Activated T-cell treated with anti-CD3 and anti-CD28 coated beads, Interleukin-2, amount 50 U/mL, for 72 hours (primary cell): ENCODE measurements at regions not wholly inside any gene's neighbourhood (a gene's known extent, or its start where the extent isn't known, plus 50 kb on each side); places are given as distances from the start of the nearest gene placed in this dataset.

ENCODE experiments used
- ATAC-seq, 2 donors: fragments of 150-1000 bp; cut with Tn5 transposase; replicated peaks in 1 of 2; 2 replicates each; pipeline ENCODE4 v1.10.0; 2021; ENCODE audit warnings: moderate library complexity in 2 of 2, mild to moderate bottlenecking in 1 of 2
- DNase-seq, 2 donors: peaks; one replicate each; pipeline ENCODE4 v3.0.0; 2021 to 2022; ENCODE audit warnings: mixed read lengths in 1 of 2
- H3K27ac Mint-ChIP-seq: one replicate; pipeline ENCODE4 v1.8.0; 2022; ENCODE audit warnings: mild to moderate bottlenecking, moderate library complexity, mixed read lengths
- H3K27me3 Mint-ChIP-seq: one replicate; pipeline ENCODE4 v1.8.0; 2022; ENCODE audit warnings: low read depth, mixed read lengths
- H3K36me3 Mint-ChIP-seq, 2 donors: one replicate each; pipeline ENCODE4 v1.8.0; 2022; ENCODE audit warnings: mixed read lengths in 2 of 2, mild to moderate bottlenecking in 1 of 2; ENCODE audit not compliant: insufficient read depth in 2 of 2
- H3K4me1 Mint-ChIP-seq: one replicate; pipeline ENCODE4 v1.8.0; 2022; ENCODE audit warnings: low read depth, mixed read lengths
- H3K4me3 Mint-ChIP-seq, 2 donors: one replicate each; pipeline ENCODE4 v1.8.0; 2022; ENCODE audit warnings: mild to moderate bottlenecking in 2 of 2, mixed read lengths in 2 of 2, moderate library complexity in 2 of 2
- H3K9me3 Mint-ChIP-seq, 2 donors: one replicate each; pipeline ENCODE4 v1.8.0; 2022; ENCODE audit warnings: mixed read lengths in 2 of 2

DNA sequence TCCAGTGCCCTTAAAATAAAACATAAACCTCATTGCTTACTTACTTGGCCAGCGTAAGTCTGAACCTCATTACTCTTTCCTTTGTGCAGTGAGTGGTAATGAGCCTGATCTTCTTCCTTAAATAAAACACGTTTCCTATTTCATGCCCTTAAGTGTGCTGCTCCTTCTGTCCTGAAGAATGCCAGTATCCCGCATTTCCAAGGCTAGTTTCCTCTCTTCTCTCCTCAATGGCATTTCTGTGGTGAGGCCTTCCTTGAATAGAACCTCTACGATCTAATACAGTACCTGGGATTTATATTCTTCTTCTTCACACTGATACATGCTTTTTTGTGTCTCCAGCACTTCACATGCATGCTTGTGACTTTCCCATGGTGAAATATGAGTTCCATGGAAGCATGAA is 523.4 kb upstream of the CDH4 start:
- no peak for DNase-seq
- Mint-ChIP-seq H3K4me3 (no peak overlapping the region), H3K27me3 (no peaks in the 10 kb centered on the region), H3K27ac (no peak overlapping the region), H3K4me1 (no peaks in the 10 kb centered on the region), H3K36me3 (peaks cover 0 to 3% of the 10 kb centered on the region in 2 donors), H3K9me3 (peaks cover 6 to 10% of the 10 kb centered on the region in 2 donors)
- ATAC-seq, result no peak

DNA sequence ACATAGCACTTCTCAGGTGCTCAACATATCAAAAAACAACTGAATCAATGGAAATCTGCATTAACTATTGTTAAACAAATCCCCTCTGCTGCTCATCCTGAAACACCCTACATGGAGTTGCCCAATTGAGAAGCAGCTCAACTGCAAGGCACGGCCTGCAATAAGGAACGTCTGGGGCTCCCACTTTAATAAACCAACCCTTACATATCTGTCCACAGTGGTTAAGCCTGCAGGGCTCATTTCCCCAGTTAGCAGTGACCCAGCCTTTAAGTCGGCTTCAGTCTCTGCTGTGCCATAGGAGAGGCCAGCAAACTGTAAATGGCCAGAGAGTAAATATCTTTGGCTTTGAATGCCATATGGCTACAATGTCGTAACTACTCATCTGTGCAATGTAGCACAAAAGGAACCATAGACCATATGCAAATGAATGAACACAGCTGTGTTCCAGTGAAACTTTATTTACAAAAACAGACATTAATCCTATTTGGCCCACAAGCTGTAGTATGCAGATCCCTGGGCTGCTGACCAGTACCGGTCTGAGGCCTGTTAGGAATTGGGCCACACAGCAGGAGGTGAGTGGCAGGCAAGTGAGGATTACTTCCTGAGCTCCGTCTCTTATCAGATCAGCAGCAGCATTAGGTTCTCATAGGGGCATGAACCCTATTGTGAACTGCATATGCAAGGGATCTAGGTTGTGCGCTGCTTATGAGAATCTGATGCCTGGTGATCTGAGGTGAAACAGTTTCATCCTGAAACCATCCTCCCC is 522.7 kb upstream of the CDH4 start:
- Mint-ChIP-seq H3K4me1 (no peaks in the 10 kb centered on the region), H3K4me3 (no peak overlapping the region), H3K9me3 (peaks cover 6 to 10% of the 10 kb centered on the region in 2 donors), H3K27ac (no peak overlapping the region), H3K27me3 (no peaks in the 10 kb centered on the region), H3K36me3 (peaks cover 0 to 3% of the 10 kb centered on the region in 2 donors)
- ATAC-seq, result no peak
- DNase-seq, result no peak

DNA sequence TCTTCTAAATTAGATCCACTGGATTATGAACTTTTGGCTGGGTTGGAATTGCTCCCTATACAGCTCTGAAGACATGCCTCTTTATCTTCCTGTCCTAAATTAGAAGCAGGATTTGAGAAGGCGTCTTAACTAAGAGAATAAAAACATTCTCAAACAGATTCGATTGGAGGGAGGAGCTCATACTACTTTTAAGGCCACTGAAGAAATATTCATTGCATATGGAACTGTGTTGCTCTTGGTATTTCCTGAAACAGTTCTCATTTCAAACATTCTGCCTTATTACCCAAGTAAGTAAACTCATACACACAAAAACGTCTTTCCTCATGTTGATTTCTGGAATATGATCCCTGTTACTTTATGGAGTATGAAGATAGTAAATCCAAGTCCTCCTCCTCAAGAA is 519.7 kb upstream of the CDH4 start:
- no peak overlapping the region for H3K4me3 Mint-ChIP-seq
- DNase-seq (no peak), ATAC-seq (no peak)
- H3K27ac Mint-ChIP-seq, result no peak overlapping the region
- H3K4me1 Mint-ChIP-seq, result no peaks in the 10 kb centered on the region
- peaks cover 3 to 5% of the 10 kb centered on the region in 2 donors for H3K9me3 Mint-ChIP-seq
- no peaks in the 10 kb centered on the region for H3K27me3 Mint-ChIP-seq
- peaks cover 0 to 3% of the 10 kb centered on the region in 2 donors for H3K36me3 Mint-ChIP-seq

DNA sequence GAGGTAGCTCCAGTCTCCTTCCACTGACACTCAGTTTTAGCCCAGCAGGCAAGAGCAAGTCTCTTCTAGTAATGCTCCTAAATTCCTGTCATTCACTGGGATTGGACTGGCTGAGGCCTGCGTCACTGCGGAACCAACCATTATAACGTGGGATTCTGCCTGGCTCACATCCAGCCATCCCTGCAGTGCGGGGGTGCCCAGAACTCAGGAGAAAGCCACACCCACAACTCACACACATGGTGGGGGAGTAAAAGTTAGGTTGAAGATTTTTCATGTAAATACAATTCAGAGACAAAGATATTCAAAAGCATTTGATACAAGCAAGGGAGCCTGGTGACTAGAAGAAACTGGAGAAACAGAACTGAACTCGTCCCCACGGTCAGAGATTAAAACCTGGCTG is 504.0 kb upstream of the CDH4 start:
- Mint-ChIP-seq H3K27ac (no peak overlapping the region), H3K27me3 (peaks cover 6% of the 10 kb centered on the region), H3K4me1 (no peaks in the 10 kb centered on the region), H3K4me3 (no peak overlapping the region), H3K9me3 (no peaks in the 10 kb centered on the region), H3K36me3 (no peaks in the 10 kb centered on the region)
- DNase-seq (no peak), ATAC-seq (no peak)

DNA sequence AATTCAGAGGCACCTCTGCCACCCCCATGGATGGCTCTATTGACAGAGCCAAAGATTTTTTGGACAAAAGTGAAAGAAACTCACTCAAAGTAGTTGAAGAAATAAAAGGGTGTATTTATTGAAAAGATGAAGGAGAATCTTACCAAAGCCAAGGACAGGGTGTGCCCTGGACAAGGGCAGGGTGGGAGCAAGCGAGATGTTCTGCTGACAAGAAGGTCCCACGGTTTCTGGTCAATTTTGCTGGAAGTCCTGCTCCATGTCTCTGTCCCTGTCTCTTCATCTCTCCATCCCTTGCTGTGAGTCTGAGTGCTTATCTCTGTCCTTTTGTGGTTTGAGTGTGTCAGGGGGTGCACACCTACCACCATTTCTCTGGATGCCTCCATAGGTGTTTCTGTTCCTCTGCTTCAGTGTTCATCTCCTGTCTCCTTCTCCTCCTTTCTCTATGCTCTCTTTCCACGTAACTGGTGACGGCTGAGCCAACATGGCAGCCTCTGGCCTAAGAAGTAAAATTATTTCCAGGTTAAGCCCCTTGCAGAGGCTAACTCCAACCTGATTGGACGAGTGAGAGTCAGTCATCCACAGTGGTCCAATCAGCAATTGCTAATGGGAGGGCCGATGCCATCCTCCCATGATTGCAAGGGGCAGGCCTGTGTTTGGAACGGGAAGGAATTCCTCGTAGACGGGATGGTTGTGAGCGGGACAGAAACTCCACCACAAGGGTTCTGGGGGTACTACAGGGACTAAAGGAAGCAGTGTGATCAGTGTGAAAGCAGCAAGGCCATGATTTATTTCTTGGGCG is 502.1 kb upstream of the CDH4 start:
- no peak for DNase-seq
- H3K27me3 Mint-ChIP-seq, result peaks cover 6% of the 10 kb centered on the region
- no peak overlapping the region for H3K27ac Mint-ChIP-seq
- no peaks in the 10 kb centered on the region for H3K9me3 Mint-ChIP-seq
- H3K4me3 Mint-ChIP-seq, result no peak overlapping the region
- ATAC-seq, result no peak
- H3K36me3 Mint-ChIP-seq, result no peaks in the 10 kb centered on the region
- H3K4me1 Mint-ChIP-seq, result no peaks in the 10 kb centered on the region

DNA sequence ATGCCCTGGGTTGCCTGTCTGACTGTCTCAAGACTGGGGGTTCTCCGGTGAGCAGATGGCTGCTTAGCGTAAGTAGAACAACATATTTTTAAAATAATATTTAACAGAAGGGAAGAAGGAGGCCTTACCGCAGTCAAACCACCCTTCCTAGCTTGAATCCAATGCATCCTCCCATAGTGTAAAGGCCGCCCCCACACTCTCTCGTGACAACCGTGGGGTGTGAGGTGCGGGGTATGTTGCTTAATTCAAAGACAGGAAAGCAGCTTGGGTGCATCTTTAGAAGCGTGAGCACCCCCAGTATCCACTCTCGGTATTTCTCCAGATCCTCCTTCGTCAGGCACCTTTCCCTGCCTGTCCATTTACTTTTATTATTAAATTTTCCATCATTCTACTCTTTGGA is 501.2 kb upstream of the CDH4 start:
- H3K4me1 Mint-ChIP-seq, result no peaks in the 10 kb centered on the region
- H3K36me3 Mint-ChIP-seq, result no peaks in the 10 kb centered on the region
- no peaks in the 10 kb centered on the region for H3K9me3 Mint-ChIP-seq
- no peak overlapping the region for H3K27ac Mint-ChIP-seq
- H3K4me3 Mint-ChIP-seq, result no peak overlapping the region
- no peak for DNase-seq
- ATAC-seq, result no peak
- H3K27me3 Mint-ChIP-seq, result peaks cover 6% of the 10 kb centered on the region

DNA sequence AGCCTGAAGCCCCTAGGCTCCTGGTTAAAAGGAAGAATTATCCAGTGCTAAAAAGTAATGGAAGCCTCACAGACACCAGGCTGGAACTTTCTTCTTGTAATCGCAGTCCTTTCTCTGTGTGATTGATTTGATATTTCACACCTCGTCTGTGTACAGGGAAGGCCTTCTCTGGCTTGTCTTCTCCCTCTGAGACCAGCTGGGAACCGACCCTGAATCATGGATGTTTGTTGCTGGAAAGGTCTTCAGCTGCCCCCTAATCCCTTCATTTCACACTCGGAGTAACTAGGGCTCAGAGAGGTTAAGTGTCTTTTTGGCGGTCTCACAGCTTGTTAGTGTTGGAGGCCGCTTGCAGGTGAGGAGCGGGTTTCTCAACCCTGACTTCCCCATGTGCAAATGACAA is 500.2 kb upstream of the CDH4 start:
- ATAC-seq (no peak), DNase-seq (no peak)
- no peaks in the 10 kb centered on the region for H3K36me3 Mint-ChIP-seq
- no peak overlapping the region for H3K27ac Mint-ChIP-seq
- H3K4me3 Mint-ChIP-seq, result no peak overlapping the region
- H3K4me1 Mint-ChIP-seq, result no peaks in the 10 kb centered on the region
- no peaks in the 10 kb centered on the region for H3K9me3 Mint-ChIP-seq
- H3K27me3 Mint-ChIP-seq, result peaks cover 4% of the 10 kb centered on the region

DNA sequence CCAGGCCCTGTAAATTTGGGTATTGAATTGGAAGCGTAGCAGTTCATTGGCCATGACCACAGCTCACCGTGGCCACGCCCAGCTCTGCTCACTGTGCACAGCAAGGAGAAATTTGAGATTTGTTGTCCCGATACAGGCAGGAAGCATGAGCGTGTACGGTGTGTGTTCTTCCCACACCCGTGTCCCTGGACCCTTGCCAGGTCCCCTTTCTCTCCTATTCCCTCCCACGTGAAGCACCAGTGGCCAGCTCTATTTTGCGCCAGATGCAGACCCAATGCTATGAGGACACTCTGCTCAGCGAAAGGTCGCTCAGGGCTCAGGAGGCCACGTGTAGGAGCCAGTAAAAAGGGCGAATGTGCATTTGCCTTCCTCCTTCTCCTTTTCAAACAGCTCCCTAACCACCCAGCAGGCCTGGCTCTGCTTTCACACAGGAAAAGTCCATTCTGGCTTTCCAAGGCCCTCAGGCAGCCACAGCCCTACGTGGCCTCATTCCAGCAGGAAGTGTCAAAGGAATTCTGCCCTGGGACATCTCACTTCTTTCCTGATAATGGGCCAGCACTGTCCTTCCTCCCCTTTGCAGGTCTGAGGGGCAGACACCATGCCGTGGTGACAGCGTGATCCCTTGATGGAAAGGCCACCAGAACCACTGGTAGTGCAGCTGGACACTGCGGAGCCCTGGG is 499.2 kb upstream of the CDH4 start:
- no peak overlapping the region for H3K27ac Mint-ChIP-seq
- H3K27me3 Mint-ChIP-seq, result no peaks in the 10 kb centered on the region
- ATAC-seq (no peak), DNase-seq (no peak)
- no peaks in the 10 kb centered on the region for H3K36me3 Mint-ChIP-seq
- H3K4me1 Mint-ChIP-seq, result no peaks in the 10 kb centered on the region
- H3K9me3 Mint-ChIP-seq, result no peaks in the 10 kb centered on the region
- no peak overlapping the region for H3K4me3 Mint-ChIP-seq

DNA sequence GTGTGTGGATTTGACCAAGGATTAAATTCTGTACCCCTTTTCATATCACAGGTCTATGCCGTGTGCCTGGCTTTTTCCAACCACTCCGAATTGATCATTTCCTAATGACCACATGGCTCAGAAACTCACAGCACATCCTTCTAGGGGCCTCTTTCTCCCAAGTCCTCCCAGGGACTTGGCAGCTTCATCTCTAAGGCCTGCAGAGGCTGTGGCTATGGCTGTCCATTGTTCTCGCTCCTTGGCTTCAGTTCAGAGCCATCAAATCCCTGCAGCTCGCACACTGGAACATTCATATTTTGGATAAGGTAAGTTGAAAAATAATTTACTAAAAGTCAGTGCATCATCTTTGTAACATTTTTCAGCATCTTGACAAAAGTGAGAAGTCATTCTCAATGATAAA is 497.2 kb upstream of the CDH4 start:
- DNase-seq, result no peak
- Mint-ChIP-seq H3K27ac (no peak overlapping the region), H3K36me3 (no peaks in the 10 kb centered on the region), H3K4me3 (no peak overlapping the region), H3K9me3 (no peaks in the 10 kb centered on the region), H3K4me1 (no peaks in the 10 kb centered on the region), H3K27me3 (no peaks in the 10 kb centered on the region)
- ATAC-seq, result no peak

DNA sequence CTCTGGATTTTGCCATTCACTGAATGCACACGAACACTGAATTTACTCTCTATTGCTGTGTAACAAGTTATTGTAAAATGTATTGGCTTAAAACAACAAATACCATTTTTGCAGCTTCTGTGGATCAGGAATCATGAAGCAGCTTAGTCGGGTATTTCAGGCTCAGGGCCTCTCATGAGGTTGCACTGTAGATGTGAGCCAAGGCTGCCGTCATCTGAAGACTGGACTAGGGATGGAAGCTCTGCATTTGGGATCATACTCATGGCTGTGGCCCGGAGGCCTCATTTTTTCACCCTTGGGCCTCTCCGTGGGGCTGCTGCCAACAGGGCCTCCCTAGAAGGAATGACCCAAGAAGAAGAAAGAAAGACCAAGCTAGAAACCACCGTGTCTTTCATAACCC is 492.4 kb upstream of the CDH4 start:
- DNase-seq (no peak), ATAC-seq (no peak)
- Mint-ChIP-seq H3K36me3 (no peaks in the 10 kb centered on the region), H3K4me3 (no peak overlapping the region), H3K27ac (no peak overlapping the region), H3K27me3 (no peaks in the 10 kb centered on the region), H3K4me1 (no peaks in the 10 kb centered on the region), H3K9me3 (no peaks in the 10 kb centered on the region)

DNA sequence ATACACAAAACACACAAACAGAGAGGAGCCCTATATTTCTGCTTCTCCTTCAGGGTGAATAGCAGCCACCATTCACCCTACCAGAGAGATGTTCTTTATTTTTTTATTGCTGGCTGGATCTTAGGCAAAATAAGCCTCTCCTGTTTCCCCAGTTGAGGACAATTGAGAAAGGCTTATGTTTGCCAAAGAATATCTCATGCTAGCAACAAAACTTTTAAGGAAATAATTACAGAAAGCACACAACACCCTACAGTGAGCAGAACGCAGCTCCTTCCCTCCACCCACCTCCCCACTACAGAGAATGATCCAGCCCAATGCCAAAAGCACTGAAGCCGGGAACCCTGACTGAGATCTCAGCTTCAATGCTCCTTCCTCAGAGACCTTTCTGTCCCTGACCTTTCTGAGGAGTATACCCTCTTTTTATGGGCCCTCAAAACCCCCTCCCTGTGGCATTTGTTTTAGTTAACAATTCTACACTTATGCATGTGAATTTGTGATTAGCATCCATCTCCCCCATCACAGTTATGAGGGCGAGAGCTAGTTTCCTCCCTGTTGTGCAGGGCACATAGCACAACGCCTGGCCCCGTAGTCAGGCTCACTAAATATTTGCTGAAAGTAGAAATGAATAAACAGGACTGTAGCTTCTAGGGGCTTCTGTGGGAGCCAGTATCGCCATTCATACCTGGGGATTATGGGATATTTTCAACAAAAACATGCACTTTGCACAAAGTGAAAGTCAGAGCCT is 491.6 kb upstream of the CDH4 start:
- Mint-ChIP-seq H3K4me3 (no peak overlapping the region), H3K27me3 (no peaks in the 10 kb centered on the region), H3K36me3 (no peaks in the 10 kb centered on the region), H3K27ac (no peak overlapping the region), H3K9me3 (no peaks in the 10 kb centered on the region), H3K4me1 (no peaks in the 10 kb centered on the region)
- no peak for DNase-seq
- ATAC-seq, result no peak

DNA sequence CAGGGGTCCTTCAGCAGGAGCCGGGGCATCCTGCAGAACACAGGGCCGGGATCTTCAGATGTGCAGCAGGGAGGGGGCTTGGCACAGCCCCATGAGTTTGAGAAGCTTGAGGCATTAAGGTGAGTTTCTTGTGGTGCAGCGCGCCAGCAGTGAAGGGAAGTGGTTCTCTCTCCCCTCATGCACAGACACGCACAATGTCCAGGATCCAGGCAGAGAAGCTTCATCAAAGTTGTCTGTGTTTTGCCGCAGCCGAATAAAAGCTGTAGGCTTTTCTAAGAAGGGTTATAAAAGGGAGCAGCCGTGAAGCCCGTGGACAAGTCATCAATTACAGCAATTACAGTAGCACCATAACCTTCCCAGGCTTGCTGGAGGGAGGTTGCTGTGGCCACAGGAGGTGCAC is 491.0 kb upstream of the CDH4 start:
- Mint-ChIP-seq H3K4me3 (no peak overlapping the region), H3K36me3 (no peaks in the 10 kb centered on the region), H3K9me3 (no peaks in the 10 kb centered on the region), H3K27me3 (no peaks in the 10 kb centered on the region), H3K4me1 (no peaks in the 10 kb centered on the region), H3K27ac (no peak overlapping the region)
- ATAC-seq (no peak), DNase-seq (no peak)

DNA sequence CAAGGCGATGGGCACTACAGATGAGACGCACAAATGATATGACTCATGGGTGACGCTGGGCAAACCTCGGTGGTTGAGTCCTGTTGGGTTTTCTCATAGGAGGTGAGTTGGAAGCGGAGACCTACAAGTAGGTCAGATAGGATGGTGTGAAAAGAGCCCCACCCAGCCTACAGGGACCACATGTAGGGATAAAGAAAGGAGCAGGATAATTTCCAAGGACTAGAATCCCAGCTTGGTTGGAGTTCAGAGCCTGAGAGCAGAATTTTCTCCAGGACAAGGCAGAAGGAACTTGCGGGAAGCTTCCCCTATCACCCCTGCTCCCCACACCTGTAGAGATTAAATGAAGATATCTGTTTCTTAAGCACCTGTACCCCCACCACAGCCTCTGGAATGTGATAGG is 489.7 kb upstream of the CDH4 start:
- no peaks in the 10 kb centered on the region for H3K9me3 Mint-ChIP-seq
- DNase-seq, result no peak
- H3K36me3 Mint-ChIP-seq, result no peaks in the 10 kb centered on the region
- ATAC-seq, result no peak
- H3K4me3 Mint-ChIP-seq, result no peak overlapping the region
- no peak overlapping the region for H3K27ac Mint-ChIP-seq
- no peaks in the 10 kb centered on the region for H3K27me3 Mint-ChIP-seq
- no peaks in the 10 kb centered on the region for H3K4me1 Mint-ChIP-seq
